HCT116 (cell line): ENCODE measurements at regions not wholly inside any gene's neighbourhood (a gene's known extent, or its start where the extent isn't known, plus 50 kb on each side); places are given as distances from the start of the nearest gene placed in this dataset.

ENCODE experiments used
- ATAC-seq: fragments of 200-7000 bp; cut with Tn5 transposase; 2 replicates; pipeline ENCODE4 v1.9.1; 2020; ENCODE audit warnings: mild to moderate bottlenecking, moderate library complexity
- BruUV-seq: library from RNA; stranded (reverse); fragments of 400-500 nt; replicated peaks from 2 replicates; lab custom pipeline; 2021; lab: Mats Ljungman, UMichigan
- CTCF ChIA-PET: fragments of 300-600 bp; sonication (Branson Sonifier 250); formaldehyde crosslinking; loops from one replicate; lab custom pipeline; 2021; ENCODE audit warnings: antibody characterized with exemption; lab: Charles Lee
- POLR2A ChIA-PET: fragments of 300-600, 350-600 bp; sonication (Branson Sonifier 250); formaldehyde crosslinking; loops from one replicate; lab custom pipeline; 2021; ENCODE audit warnings: antibody characterized with exemption; lab: Charles Lee
- RAD21 ChIA-PET, 2 experiments: fragments of 300-600 bp; sonication (Branson Sonifier 250); formaldehyde crosslinking; loops; one replicate each; lab custom pipeline; 2023; ENCODE audit warnings: low total read pairs in 2 of 2; ENCODE audit not compliant: uncharacterized antibody in 2 of 2, unreplicated experiment in 2 of 2, low non-redundant PET in 1 of 2; lab: Charles Lee
- DNase-seq: peaks from one replicate; pipeline ENCODE4 v3.0.0-alpha.2; 2010; ENCODE audit warnings: low read depth, low spot score
- H2AFZ ChIP-seq: fragments of 200-600 bp; shearing (Covaris generic), sonication (generic); 2 replicates; pipeline ENCODE4 v1.6.1; 2017; ENCODE audit warnings: low read depth, mixed run types, mixed read lengths, antibody characterized with exemption, low read length; ENCODE audit not compliant: poor library complexity, severe bottlenecking
- H3K27ac ChIP-seq: 2 replicates; pipeline ENCODE4 v1.5.1; 2012; ENCODE audit warnings: low read depth, low read length
- H3K27me3 ChIP-seq: fragments of 200-600 bp; sonication (generic); 2 replicates; pipeline ENCODE4 v1.6.1; 2016; ENCODE audit warnings: mixed run types, low read length, mixed read lengths; ENCODE audit not compliant: insufficient read depth
- H3K36me3 ChIP-seq, 2 experiments: fragments of 200-500 bp in 1 of 2; fragments of 200-600 bp in 1 of 2; sonication (Bioruptor generic) in 1 of 2; sonication (generic) in 1 of 2; 2 replicates each; pipeline versions ENCODE4 v1.5.1 to v1.6.1; 2014 to 2016; ENCODE audit warnings: low read length in 2 of 2, inconsistent platforms in 1 of 2, mixed read lengths in 1 of 2, mixed run types in 1 of 2; ENCODE audit not compliant: insufficient read depth in 2 of 2, control insufficient read depth in 1 of 2
- H3K4me1 ChIP-seq, 2 experiments: fragments of 200-600 bp in 1 of 2; sonication (generic) in 1 of 2; 2 replicates each; pipeline versions ENCODE4 v1.5.1 to v1.6.1; 2012 to 2017; ENCODE audit warnings: low read length in 2 of 2, inconsistent platforms in 1 of 2, mild to moderate bottlenecking in 1 of 2, mixed read lengths in 1 of 2, mixed run types in 1 of 2, moderate library complexity in 1 of 2; ENCODE audit not compliant: insufficient read depth in 2 of 2, control insufficient read depth in 1 of 2
- H3K4me2 ChIP-seq: fragments of 200-600 bp; sonication (generic); 2 replicates; pipeline ENCODE4 v1.6.1; 2017; ENCODE audit warnings: mixed run types, low read length, mixed read lengths
- H3K4me3 ChIP-seq, 2 experiments: fragments of 200-600 bp in 1 of 2; sonication (generic) in 1 of 2; replicated peaks in 1 of 2; 2 replicates each; pipeline ENCODE4 v1.5.1; 2011 to 2016; ENCODE audit warnings: low read length in 2 of 2, control low read depth in 1 of 2, low read depth in 1 of 2, mild to moderate bottlenecking in 1 of 2, mixed read lengths in 1 of 2, mixed run types in 1 of 2
- H3K79me2 ChIP-seq: fragments of 200-600 bp; sonication (generic); 2 replicates; pipeline ENCODE4 v1.6.1; 2017; ENCODE audit warnings: mild to moderate bottlenecking, mixed run types, low read length, moderate library complexity, mixed read lengths; ENCODE audit not compliant: insufficient read depth
- H3K9ac ChIP-seq: fragments of 200-600 bp; sonication (generic); 2 replicates; pipeline ENCODE4 v1.6.1; 2016; ENCODE audit warnings: low read length, mixed read lengths
- H3K9me2 ChIP-seq: fragments of 200-600 bp; sonication (generic), shearing (Covaris generic); 2 replicates; pipeline ENCODE4 v1.6.1; 2017; ENCODE audit warnings: mixed run types, mild to moderate bottlenecking, moderate library complexity; ENCODE audit not compliant: insufficient read depth
- H3K9me3 ChIP-seq, 2 experiments: fragments of 200-500 bp in 1 of 2; fragments of 200-600 bp in 1 of 2; sonication (Bioruptor generic) in 1 of 2; sonication (generic) in 1 of 2; 2 replicates each; pipeline ENCODE4 v1.6.1; 2014 to 2017; ENCODE audit warnings: low read length in 2 of 2, mixed read lengths in 2 of 2, inconsistent platforms in 1 of 2, low read depth in 1 of 2, mild to moderate bottlenecking in 1 of 2, mixed run types in 1 of 2, moderate library complexity in 1 of 2; ENCODE audit not compliant: control insufficient read depth in 1 of 2, insufficient read depth in 1 of 2
- H4K20me1 ChIP-seq: fragments of 200-600 bp; sonication (generic), shearing (Covaris generic); 2 replicates; pipeline ENCODE4 v1.6.1; 2017; ENCODE audit warnings: mixed run types, mild to moderate bottlenecking, moderate library complexity; ENCODE audit not compliant: insufficient read depth
- CBX3 ChIP-seq: IDR thresholded peaks from 2 replicates; pipeline ENCODE4 v1.6.1; 2012; ENCODE audit warnings: low read depth
- CEBPB ChIP-seq: IDR thresholded peaks from 2 replicates; pipeline ENCODE4 v1.6.1; 2012; ENCODE audit warnings: low read depth
- EGR1 ChIP-seq: IDR thresholded peaks from 2 replicates; pipeline ENCODE4 v1.6.1; 2012; ENCODE audit warnings: low read depth
- ELF1 ChIP-seq: IDR thresholded peaks from 2 replicates; pipeline ENCODE4 v1.6.1; 2012; ENCODE audit warnings: low read depth, borderline replicate concordance
- EZH2phosphoT487 ChIP-seq: fragments of 200-600 bp; IDR thresholded peaks from 2 replicates; pipeline ENCODE4 v1.6.1; 2018; ENCODE audit warnings: antibody characterized with exemption, borderline replicate concordance
- FOSL1 ChIP-seq: IDR thresholded peaks from 2 replicates; pipeline ENCODE4 v1.6.1; 2012; ENCODE audit warnings: low read depth
- POLR2A ChIP-seq: IDR thresholded peaks from 2 replicates; pipeline ENCODE4 v1.7.0; 2011; ENCODE audit warnings: borderline replicate concordance; ENCODE audit not compliant: insufficient read depth, insufficient read length; ENCODE audit errors: extremely low read depth
- POLR2AphosphoS5 ChIP-seq: IDR thresholded peaks from 2 replicates; pipeline ENCODE4 v1.6.1; 2011; ENCODE audit warnings: mild to moderate bottlenecking, low read depth, low read length, moderate library complexity
- RAD21 ChIP-seq: IDR thresholded peaks from 2 replicates; pipeline ENCODE4 v1.6.1; 2012; ENCODE audit warnings: low read depth, mild to moderate bottlenecking
- SP1 ChIP-seq: IDR thresholded peaks from 2 replicates; pipeline ENCODE4 v1.6.1; 2012; ENCODE audit warnings: low read depth
- SRF ChIP-seq: IDR thresholded peaks from 2 replicates; pipeline ENCODE4 v1.6.1; 2012; ENCODE audit warnings: low read depth
- TCF7L2 ChIP-seq: IDR thresholded peaks from 2 replicates; pipeline ENCODE4 v1.7.0; 2011; ENCODE audit warnings: borderline replicate concordance, inconsistent platforms; ENCODE audit not compliant: insufficient read depth, insufficient read length; ENCODE audit errors: extremely low read depth
- YY1 ChIP-seq: IDR thresholded peaks from 2 replicates; pipeline ENCODE4 v1.6.1; 2011; ENCODE audit warnings: low read length, low read depth, moderate library complexity, mild to moderate bottlenecking; ENCODE audit not compliant: insufficient replicate concordance; ENCODE audit errors: extremely low read depth
- ZNF274 ChIP-seq: fragments of 200-500 bp; sonication (Bioruptor generic); IDR thresholded peaks from 2 replicates; pipeline ENCODE4 v1.6.1; 2014; ENCODE audit warnings: mild to moderate bottlenecking, low read depth, low read length, inconsistent platforms
- intact Hi-C: fragments of 100-400 bp; cut with micrococcal nuclease; formaldehyde crosslinking; loops from 2 replicates; pipeline ENCODE4 v1.10.0; 2022
- TF ChIP-seq, protein P1 (sequence below): IDR thresholded peaks from 2 replicates; pipeline ENCODE4 v1.6.1; 2012
- TF ChIP-seq, protein P2 (sequence below): IDR thresholded peaks from 2 replicates; pipeline ENCODE4 v1.6.1; 2011; ENCODE audit warnings: mild to moderate bottlenecking, low read length, moderate library complexity; ENCODE audit not compliant: insufficient replicate concordance; ENCODE audit errors: extremely low read depth
- TF ChIP-seq, protein P3 (sequence below), 3 experiments: fragments of 200-600 bp in 1 of 3; sonication (generic) in 1 of 3; IDR thresholded peaks in 2 of 3; conservative IDR thresholded peaks in 1 of 3; 2 replicates each; pipeline ENCODE4 v1.5.1; 2012 to 2017; ENCODE audit warnings: low read depth in 2 of 3, low read length in 2 of 3, antibody characterized with exemption in 1 of 3, borderline replicate concordance in 1 of 3, control low read depth in 1 of 3, mild to moderate bottlenecking in 1 of 3, mixed read lengths in 1 of 3, mixed run types in 1 of 3, moderate library complexity in 1 of 3; ENCODE audit not compliant: insufficient read depth in 1 of 3
- TF ChIP-seq, protein P4 (sequence below): IDR thresholded peaks from 2 replicates; pipeline ENCODE4 v1.6.1; 2012; ENCODE audit warnings: low read depth

DNA sequence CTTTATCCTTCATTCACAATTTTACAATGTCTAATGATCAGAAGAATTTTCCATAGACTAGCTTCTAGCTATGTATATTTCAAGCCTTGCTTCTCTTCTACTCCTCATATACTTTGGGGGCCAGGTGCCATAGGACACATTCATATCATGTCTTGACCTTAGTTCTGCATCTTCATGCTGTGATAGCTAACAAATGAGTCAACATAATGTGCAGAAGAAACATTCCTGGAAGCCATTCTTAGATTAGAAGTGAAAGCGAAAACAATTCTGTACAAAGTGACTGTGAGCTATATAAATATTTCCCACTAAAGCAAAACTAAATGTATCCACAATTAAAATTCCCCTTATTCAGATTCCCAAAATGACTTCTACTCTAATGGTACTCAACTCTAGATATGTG, 320.2 kb upstream of the NREP start (continued):
- TF ChIP-seq, protein P1, sequence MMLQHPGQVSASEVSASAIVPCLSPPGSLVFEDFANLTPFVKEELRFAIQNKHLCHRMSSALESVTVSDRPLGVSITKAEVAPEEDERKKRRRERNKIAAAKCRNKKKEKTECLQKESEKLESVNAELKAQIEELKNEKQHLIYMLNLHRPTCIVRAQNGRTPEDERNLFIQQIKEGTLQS: no peak
- TF ChIP-seq POLR2A (no peak), ZNF274 (no peak), CEBPB (no peak), EGR1 (no peak), FOSL1 (no peak), TCF7L2 (no peak)

DNA sequence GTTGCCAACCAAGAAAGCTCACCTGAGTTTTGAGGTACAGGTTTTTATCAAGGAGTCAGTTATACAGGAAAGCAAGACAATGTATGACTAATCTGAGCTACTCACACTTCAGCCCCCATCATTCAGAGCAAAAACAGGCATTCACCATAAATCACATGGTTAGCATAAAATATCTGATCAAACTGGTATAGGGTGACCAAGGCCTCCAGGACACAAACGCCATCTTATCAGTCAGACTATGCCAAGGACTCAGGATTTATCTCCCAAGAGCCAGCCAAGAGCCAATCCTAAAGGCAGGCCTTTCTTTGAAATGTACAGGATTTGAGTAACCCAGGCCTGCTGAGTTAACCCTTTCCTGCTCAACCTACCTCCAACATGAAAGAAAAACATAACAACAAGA, 313.0 kb upstream of the NREP start:
- no peaks in the 10 kb centered on the region for H4K20me1 ChIP-seq
- no peaks in the 10 kb centered on the region for H3K27me3 ChIP-seq
- H3K4me1 ChIP-seq: no peaks in the 10 kb centered on the region
- no peak overlapping the region for H3K9ac ChIP-seq
- H3K4me3 ChIP-seq: no peak overlapping the region
- POLR2A ChIA-PET: no interaction called here
- no peak overlapping the region for H3K27ac ChIP-seq
- no peak overlapping the region for H2AFZ ChIP-seq
- DNase-seq (no peak), ATAC-seq (no peak)
- H3K79me2 ChIP-seq: no peaks in the 10 kb centered on the region
- RAD21 ChIA-PET: no interaction called here
- H3K36me3 ChIP-seq: no peaks in the 10 kb centered on the region
- no TSS peak for BruUV-seq
- CTCF ChIA-PET: no interaction called here
- no peaks in the 10 kb centered on the region for H3K9me3 ChIP-seq
- H3K4me2 ChIP-seq: no peak overlapping the region
- intact Hi-C loops: no loop called here
- no peaks in the 10 kb centered on the region for H3K9me2 ChIP-seq
- no peak for TF ChIP-seq SRF
- no peak for TF ChIP-seq EZH2phosphoT487
- no peak for TF ChIP-seq TCF7L2
- TF ChIP-seq, protein P2, sequence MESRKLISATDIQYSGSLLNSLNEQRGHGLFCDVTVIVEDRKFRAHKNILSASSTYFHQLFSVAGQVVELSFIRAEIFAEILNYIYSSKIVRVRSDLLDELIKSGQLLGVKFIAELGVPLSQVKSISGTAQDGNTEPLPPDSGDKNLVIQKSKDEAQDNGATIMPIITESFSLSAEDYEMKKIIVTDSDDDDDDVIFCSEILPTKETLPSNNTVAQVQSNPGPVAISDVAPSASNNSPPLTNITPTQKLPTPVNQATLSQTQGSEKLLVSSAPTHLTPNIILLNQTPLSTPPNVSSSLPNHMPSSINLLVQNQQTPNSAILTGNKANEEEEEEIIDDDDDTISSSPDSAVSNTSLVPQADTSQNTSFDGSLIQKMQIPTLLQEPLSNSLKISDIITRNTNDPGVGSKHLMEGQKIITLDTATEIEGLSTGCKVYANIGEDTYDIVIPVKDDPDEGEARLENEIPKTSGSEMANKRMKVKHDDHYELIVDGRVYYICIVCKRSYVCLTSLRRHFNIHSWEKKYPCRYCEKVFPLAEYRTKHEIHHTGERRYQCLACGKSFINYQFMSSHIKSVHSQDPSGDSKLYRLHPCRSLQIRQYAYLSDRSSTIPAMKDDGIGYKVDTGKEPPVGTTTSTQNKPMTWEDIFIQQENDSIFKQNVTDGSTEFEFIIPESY: no peak
- TF ChIP-seq, protein P1: no peak
- no peak for TF ChIP-seq CBX3
- TF ChIP-seq SP1: no peak
- TF ChIP-seq, protein P3, sequence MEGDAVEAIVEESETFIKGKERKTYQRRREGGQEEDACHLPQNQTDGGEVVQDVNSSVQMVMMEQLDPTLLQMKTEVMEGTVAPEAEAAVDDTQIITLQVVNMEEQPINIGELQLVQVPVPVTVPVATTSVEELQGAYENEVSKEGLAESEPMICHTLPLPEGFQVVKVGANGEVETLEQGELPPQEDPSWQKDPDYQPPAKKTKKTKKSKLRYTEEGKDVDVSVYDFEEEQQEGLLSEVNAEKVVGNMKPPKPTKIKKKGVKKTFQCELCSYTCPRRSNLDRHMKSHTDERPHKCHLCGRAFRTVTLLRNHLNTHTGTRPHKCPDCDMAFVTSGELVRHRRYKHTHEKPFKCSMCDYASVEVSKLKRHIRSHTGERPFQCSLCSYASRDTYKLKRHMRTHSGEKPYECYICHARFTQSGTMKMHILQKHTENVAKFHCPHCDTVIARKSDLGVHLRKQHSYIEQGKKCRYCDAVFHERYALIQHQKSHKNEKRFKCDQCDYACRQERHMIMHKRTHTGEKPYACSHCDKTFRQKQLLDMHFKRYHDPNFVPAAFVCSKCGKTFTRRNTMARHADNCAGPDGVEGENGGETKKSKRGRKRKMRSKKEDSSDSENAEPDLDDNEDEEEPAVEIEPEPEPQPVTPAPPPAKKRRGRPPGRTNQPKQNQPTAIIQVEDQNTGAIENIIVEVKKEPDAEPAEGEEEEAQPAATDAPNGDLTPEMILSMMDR (IDR thresholded peaks at IDR 0.05 in 2 of 3, conservative IDR thresholded peaks at IDR 0.05 in 1 of 3; ENCODE audit: borderline replicate concordance in 1 of 3, insufficient read depth in 1 of 3, low read depth in 2 of 3, low read length in 2 of 3): no peak
- TF ChIP-seq POLR2AphosphoS5: no peak
- TF ChIP-seq FOSL1: no peak
- no peak for TF ChIP-seq ELF1
- TF ChIP-seq CEBPB: no peak
- no peak for TF ChIP-seq RAD21
- TF ChIP-seq YY1: no peak
- TF ChIP-seq, protein P4, sequence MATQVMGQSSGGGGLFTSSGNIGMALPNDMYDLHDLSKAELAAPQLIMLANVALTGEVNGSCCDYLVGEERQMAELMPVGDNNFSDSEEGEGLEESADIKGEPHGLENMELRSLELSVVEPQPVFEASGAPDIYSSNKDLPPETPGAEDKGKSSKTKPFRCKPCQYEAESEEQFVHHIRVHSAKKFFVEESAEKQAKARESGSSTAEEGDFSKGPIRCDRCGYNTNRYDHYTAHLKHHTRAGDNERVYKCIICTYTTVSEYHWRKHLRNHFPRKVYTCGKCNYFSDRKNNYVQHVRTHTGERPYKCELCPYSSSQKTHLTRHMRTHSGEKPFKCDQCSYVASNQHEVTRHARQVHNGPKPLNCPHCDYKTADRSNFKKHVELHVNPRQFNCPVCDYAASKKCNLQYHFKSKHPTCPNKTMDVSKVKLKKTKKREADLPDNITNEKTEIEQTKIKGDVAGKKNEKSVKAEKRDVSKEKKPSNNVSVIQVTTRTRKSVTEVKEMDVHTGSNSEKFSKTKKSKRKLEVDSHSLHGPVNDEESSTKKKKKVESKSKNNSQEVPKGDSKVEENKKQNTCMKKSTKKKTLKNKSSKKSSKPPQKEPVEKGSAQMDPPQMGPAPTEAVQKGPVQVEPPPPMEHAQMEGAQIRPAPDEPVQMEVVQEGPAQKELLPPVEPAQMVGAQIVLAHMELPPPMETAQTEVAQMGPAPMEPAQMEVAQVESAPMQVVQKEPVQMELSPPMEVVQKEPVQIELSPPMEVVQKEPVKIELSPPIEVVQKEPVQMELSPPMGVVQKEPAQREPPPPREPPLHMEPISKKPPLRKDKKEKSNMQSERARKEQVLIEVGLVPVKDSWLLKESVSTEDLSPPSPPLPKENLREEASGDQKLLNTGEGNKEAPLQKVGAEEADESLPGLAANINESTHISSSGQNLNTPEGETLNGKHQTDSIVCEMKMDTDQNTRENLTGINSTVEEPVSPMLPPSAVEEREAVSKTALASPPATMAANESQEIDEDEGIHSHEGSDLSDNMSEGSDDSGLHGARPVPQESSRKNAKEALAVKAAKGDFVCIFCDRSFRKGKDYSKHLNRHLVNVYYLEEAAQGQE: no peak
- no peak for TF ChIP-seq EGR1
- no peak for TF ChIP-seq POLR2A
